ENCODE measurements at regions not wholly inside any gene's neighbourhood (a gene's known extent, or its start where the extent isn't known, plus 50 kb on each side); places are given as distances from the start of the nearest gene placed in this dataset.

- no peak for DNase-seq
Observed at GRCh38 chr7:53719122-53719521, 683.7 kb downstream of the POM121L12 start.

- no peak for DNase-seq
Observed at GRCh38 chr7:53740971-53741370, 705.5 kb downstream of the POM121L12 start.

GRCh38 chr7:53743697-53744402 is 708.4 kb downstream of the POM121L12 start:
- DNase-seq: no peak

- DNase-seq: no peak
Observed at GRCh38 chr7:53744403-53744760, 708.9 kb downstream of the POM121L12 start.

- no peak for DNase-seq
Observed at GRCh38 chr7:53756946-53757345, 721.5 kb downstream of the POM121L12 start.

GRCh38 chr7:53768186-53768585 is 732.8 kb downstream of the POM121L12 start:
- DNase-seq: no peak

- DNase-seq: no peak
Observed at GRCh38 chr7:53771701-53772100, 736.3 kb downstream of the POM121L12 start.

- DNase-seq: no peak
Observed at GRCh38 chr7:53776323-53776722, 740.9 kb downstream of the POM121L12 start.

GRCh38 chr7:53789741-53790140 is 752.4 kb upstream of the VSTM2A start:
- DNase-seq: no peak

- no peak for DNase-seq
Observed at GRCh38 chr7:53794816-53795215, 747.4 kb upstream of the VSTM2A start.

GRCh38 chr7:53800746-53801145 is 741.4 kb upstream of the VSTM2A start:
- DNase-seq: no peak

GRCh38 chr7:53806119-53806518 is 736.1 kb upstream of the VSTM2A start:
- no peak for DNase-seq

- peak; percentile 3 for DNase-seq
Observed at GRCh38 chr7:53811555-53812079, 730.6 kb upstream of the VSTM2A start.

- DNase-seq: no peak
Observed at GRCh38 chr7:53812135-53812534, 730.0 kb upstream of the VSTM2A start.

- DNase-seq: no peak
Observed at GRCh38 chr7:53835301-53835700, 706.9 kb upstream of the VSTM2A start.

- DNase-seq: no peak
Observed at GRCh38 chr7:53877688-53878087, 664.5 kb upstream of the VSTM2A start.

GRCh38 chr7:53900856-53901528 is 641.2 kb upstream of the VSTM2A start:
- no peak for DNase-seq

- DNase-seq: no peak
Observed at GRCh38 chr7:53904355-53904754, 637.8 kb upstream of the VSTM2A start.

GRCh38 chr7:53917637-53918036 is 624.5 kb upstream of the VSTM2A start:
- DNase-seq: no peak

- DNase-seq: no peak
Observed at GRCh38 chr7:53920011-53920410, 622.2 kb upstream of the VSTM2A start.

- DNase-seq: no peak
Observed at GRCh38 chr7:53940483-53940882, 601.7 kb upstream of the VSTM2A start.

- no peak for DNase-seq
Observed at GRCh38 chr7:53947732-53948131, 594.4 kb upstream of the VSTM2A start.

GRCh38 chr7:53965716-53966115 is 576.5 kb upstream of the VSTM2A start:
- DNase-seq: no peak

- DNase-seq: no peak
Observed at GRCh38 chr7:53983480-53983879, 558.7 kb upstream of the VSTM2A start.

GRCh38 chr7:53984776-53985175 is 557.4 kb upstream of the VSTM2A start:
- no peak for DNase-seq
